NAMALWA (cell line): ENCODE measurements at regions not wholly inside any gene's neighbourhood (a gene's known extent, or its start where the extent isn't known, plus 50 kb on each side); places are given as distances from the start of the nearest gene placed in this dataset.

Experiments
- DNase-seq: peaks from one replicate; pipeline ENCODE4 v3.0.0-alpha.2; 2015; ENCODE audit warnings: low spot score

GRCh38 chr1:62917314-62917713, 133.4 kb downstream of the ATG4C start:
- no peak for DNase-seq

GRCh38 chr1:62917805-62918204, 133.9 kb downstream of the ATG4C start:
- DNase-seq = no peak

- no peak for DNase-seq
These were observed 134.8 kb downstream of the ATG4C start for GRCh38 chr1:62918700-62919099.

DNA sequence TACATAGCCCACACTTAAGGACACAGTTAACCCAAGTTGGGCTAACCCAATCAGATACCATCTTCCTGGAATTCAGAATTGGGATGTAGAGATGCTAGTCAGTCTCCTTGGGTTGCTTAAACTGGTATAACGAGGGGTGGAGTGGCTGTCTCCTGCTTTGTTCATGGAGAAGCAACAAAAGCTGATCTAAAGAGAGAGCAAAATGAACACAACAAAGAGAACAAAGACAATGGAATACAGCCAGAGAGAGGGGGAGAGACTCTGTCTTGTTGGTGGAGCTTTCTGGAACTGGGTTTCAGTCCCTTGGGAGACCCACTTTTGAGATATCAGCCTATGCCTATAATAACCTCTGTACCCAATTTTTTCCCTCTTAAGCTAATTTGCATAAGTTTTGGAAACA, 138.1 kb downstream of the ATG4C start:
- DNase-seq = no peak

GRCh38 chr1:62924983-62925790, 141.3 kb downstream of the ATG4C start:
- no peak for DNase-seq

DNA sequence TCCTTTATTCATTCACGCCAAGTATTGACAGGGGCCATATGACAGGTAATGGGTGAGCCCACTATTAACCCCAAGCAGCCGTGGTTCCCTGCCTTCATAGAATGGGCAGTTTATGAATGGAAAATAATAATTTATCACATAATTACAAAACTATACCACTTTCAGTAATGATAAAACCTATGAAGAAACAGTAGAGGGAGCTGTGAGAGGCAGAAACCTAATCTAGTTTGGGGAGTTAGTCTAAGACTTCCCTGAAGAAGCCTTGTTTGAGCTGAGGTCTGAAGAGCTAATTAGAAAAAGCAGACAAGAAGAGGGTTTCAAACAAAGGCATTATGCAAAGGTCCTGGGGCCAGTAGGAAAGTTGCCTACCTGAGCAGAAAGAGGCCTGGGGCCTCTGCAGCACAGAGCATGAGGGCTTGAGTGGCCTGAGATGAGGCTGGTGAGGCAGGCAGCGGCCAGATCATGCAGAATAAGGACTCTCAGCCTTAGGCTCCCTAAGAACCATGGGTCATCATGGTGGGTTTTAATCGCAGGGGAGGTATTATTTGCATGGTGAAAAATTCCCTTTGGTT, 142.8 kb downstream of the ATG4C start:
- DNase-seq = peak; percentile 26

DNA sequence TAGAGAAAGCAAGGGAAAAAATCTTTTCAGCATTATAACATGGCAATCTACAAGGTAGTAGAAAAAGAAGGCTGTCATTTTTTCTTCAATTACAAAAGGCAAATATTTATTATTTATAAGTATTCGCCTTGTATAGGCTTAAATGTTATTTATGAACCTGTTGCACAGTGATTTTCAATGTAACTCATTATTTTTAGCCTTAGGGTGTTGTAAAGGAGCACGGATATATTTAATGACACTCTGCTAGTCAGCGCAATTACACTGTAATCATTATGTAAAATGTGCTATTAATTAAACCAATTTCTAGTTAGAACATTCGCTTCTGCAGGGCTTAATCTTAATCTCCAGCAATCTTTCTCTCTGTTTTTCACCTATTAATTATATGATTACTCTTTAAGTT, 145.0 kb downstream of the ATG4C start:
- no peak for DNase-seq

GRCh38 chr1:62937634-62938296, 153.8 kb downstream of the ATG4C start:
- no peak for DNase-seq

DNA sequence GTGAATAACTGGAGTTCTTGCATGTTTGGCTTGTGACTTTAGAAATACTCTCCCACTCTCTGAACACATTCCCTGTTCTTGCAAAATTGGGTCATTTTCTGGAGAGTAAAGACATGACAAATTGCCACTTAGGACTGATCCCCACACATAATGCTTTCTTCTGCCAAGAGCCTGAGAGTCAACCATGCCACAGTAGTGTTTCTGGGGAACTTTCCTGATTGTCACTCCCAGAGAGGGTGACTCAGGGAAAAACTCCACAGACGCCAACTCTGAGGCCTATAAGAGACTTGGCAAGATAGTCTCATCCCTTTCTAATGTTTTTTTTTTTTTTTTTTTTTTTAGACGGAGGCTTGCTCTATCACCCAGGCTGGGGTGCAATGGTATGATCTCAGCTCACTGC, 157.8 kb downstream of the ATG4C start:
- DNase-seq = no peak

DNA sequence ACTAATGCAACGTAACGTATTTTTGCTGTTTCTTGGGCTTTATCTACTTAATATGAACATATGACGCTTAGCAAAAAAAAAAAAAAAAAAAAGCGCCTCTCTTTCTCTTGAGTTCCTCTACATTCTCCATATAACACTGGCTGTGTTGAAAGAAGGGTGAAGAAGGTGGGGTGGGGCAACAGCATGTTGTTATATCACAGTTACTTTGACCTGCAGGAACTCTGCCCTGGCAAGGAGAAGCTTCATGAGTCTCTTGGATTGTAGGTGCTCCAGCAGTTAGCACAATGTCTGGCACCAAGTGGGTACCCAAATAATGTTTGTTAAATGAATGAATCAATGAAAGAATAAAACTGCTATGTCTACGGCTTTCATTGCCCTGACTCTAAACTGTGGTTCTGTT, 162.6 kb downstream of the ATG4C start:
- DNase-seq = no peak

DNA sequence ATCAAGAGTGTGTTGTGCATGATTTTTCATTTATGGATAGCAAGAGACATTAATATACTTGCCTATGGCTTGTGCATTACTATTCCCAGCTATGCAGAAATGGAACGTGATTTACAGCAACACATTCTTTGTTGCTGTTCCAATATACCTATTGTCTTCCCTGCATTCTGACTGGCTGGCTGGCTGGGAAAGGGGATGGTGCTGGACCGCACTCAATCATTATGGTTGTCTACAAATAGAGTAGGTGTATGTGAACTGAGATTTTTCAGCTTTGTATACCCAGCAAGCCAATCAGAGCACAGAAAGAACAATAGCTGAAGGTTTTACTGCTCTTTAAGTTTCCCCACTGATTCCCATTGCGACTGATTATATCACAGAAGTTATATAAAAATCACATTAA, 167.5 kb downstream of the ATG4C start:
- DNase-seq = no peak

- no peak for DNase-seq
These were observed 168.7 kb downstream of the ATG4C start for GRCh38 chr1:62952596-62952995.

- no peak for DNase-seq
These were observed 169.7 kb downstream of the ATG4C start for GRCh38 chr1:62953633-62954032.

DNA sequence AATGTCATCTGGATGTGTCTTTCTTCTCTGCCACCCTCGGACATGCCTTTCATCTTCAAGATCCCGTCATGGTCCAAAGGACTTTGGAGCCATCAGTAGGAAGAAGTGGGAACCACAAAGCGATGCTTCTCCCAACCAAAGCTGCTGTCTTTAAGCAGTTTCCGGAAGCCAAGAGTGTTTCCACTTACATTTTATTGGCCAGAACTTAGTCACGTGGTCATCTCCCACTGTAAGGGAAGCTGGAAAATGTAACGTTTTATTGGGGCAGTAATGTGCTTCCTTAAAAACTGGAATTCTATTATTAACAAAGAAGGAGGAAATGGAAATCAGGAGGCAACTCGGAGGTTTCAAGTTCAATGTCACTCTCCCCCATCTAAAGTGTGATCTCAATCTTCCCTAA, 170.8 kb downstream of the ATG4C start:
- no peak for DNase-seq

GRCh38 chr1:62955666-62956065, 171.7 kb downstream of the ATG4C start:
- DNase-seq = no peak

- no peak for DNase-seq
These were observed 178.3 kb downstream of the ATG4C start for GRCh38 chr1:62962014-62962812.

GRCh38 chr1:62962901-62963776, 179.2 kb downstream of the ATG4C start:
- DNase-seq = peak; percentile 71

DNA sequence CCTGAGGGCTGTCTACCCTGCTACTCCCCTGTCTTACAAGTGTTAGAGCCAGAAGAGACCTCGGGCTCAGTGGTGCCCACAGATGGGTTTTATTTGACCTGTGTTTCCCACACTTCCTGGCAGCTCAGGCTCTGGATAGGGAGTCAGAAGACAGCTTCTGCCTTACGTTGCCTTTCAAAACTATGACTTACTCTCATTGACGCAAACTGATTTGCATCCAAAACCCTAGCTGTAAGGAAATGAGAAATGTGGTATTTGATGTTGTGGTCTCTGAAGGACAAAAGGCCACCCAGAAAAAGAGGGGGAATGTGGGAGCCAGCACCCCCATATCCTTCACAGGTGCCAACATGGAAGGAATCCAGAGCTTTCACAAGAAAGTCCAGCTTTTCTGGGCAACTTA, 180.2 kb downstream of the ATG4C start:
- no peak for DNase-seq

DNA sequence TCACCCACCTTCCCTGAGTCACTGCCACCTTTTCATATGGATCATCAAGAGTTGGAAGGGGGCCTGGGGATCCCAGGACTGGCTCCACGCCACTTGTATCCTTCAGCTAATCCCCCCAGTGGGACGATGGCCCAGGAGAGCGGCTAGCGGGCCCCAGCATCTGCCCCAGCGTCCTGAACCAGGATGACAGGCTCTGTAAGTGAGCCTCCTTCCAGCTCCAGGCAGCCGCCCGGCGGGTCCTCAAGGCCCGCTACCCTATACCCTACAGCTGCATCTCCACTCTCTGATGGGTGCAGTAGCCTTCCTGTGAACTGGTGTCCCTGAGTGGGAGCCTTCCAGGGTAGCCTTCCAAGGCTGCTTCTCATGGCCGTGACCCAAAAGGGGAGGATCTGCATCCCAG, 183.1 kb downstream of the ATG4C start:
- DNase-seq = no peak

GRCh38 chr1:62977366-62977765, 193.4 kb downstream of the ATG4C start:
- DNase-seq = no peak

GRCh38 chr1:62978741-62979140, 194.8 kb downstream of the ATG4C start:
- no peak for DNase-seq

DNA sequence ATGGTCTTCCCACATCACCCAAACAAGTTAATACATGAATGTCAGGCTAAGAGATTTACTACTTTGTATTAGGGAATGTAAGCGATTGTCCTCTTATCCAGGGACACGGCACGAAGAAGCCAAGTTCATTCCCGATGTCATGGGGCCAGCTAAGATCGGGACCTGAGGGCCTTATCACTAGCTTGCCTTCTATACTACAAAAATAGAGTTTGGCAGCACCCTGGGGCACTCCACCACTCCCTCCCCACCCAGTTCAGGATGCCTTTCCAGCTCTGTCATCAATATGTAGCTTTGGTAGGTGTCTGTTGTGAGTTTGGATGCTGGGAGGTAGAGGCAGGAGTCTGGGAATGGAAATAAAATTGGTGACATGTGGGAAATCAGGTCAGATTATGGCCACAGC, 197.5 kb downstream of the ATG4C start:
- no peak for DNase-seq
